Neural cell (in vitro differentiated cells): ENCODE measurements at regions not wholly inside any gene's neighbourhood (a gene's known extent, or its start where the extent isn't known, plus 50 kb on each side); places are given as distances from the start of the nearest gene placed in this dataset.

Experiments used
- H2AFZ ChIP-seq: fragments of 200-600, 300-800 bp; sonication (generic), shearing (Covaris generic); 2 replicates; pipeline ENCODE4 v1.6.0; 2014; ENCODE audit warnings: low read depth, mild to moderate bottlenecking, antibody characterized with exemption, low read length, moderate library complexity
- H3F3A ChIP-seq: fragments of 200-600 bp; shearing (Covaris generic); 2 replicates; pipeline ENCODE4 v1.6.1; 2016; ENCODE audit warnings: mild to moderate bottlenecking, moderate library complexity, mixed read lengths, antibody characterized with exemption, low read length; ENCODE audit not compliant: insufficient read depth, poor library complexity, severe bottlenecking
- H3K27ac ChIP-seq: fragments of 200-600, 300-800 bp; sonication (generic), shearing (Covaris generic); 2 replicates; pipeline ENCODE4 v1.5.1; 2014; ENCODE audit warnings: mild to moderate bottlenecking, low read length, moderate library complexity
- H3K27me3 ChIP-seq: fragments of 300-800, 200-600 bp; sonication (generic), shearing (Covaris generic); 2 replicates; pipeline ENCODE4 v1.6.0; 2014; ENCODE audit warnings: mild to moderate bottlenecking, low read depth, low read length, moderate library complexity; ENCODE audit not compliant: insufficient read depth
- H3K36me3 ChIP-seq: fragments of 300-800, 200-600 bp; sonication (generic), shearing (Covaris generic); 2 replicates; pipeline ENCODE4 v1.5.1; 2014; ENCODE audit warnings: mild to moderate bottlenecking, antibody characterized with exemption, low read length, moderate library complexity; ENCODE audit not compliant: insufficient read depth
- H3K4me2 ChIP-seq: fragments of 300-800, 200-600 bp; sonication (generic), shearing (Covaris generic); 2 replicates; pipeline ENCODE4 v1.6.0; 2014; ENCODE audit warnings: mild to moderate bottlenecking, low read length
- H3K4me3 ChIP-seq: fragments of 300-800, 200-600 bp; sonication (generic), shearing (Covaris generic); 2 replicates; pipeline ENCODE4 v1.5.1; 2014; ENCODE audit warnings: mild to moderate bottlenecking, low read length, moderate library complexity
- H3K79me2 ChIP-seq: fragments of 200-600 bp; shearing (Covaris generic); replicated peaks from 2 replicates; pipeline ENCODE4 v1.6.0; 2014; ENCODE audit warnings: mild to moderate bottlenecking, low read length, moderate library complexity; ENCODE audit not compliant: insufficient read depth
- H3K9ac ChIP-seq: fragments of 300-800, 200-600 bp; sonication (generic), shearing (Covaris generic); 2 replicates; pipeline ENCODE4 v1.6.1; 2016; ENCODE audit warnings: mild to moderate bottlenecking, low read length, mixed read lengths
- H3K9me2 ChIP-seq: fragments of 200-600 bp; shearing (Covaris generic); 2 replicates; pipeline ENCODE4 v1.6.1; 2016; ENCODE audit warnings: mild to moderate bottlenecking, low read length, mixed read lengths; ENCODE audit not compliant: insufficient read depth
- H3K9me3 ChIP-seq: fragments of 200-600, 300-800 bp; sonication (generic), shearing (Covaris generic); 2 replicates; pipeline ENCODE4 v1.6.1; 2016; ENCODE audit warnings: mild to moderate bottlenecking, mixed run types, low read length, moderate library complexity, mixed read lengths
- H4K20me1 ChIP-seq: fragments of 200-600 bp; shearing (Covaris generic); 2 replicates; pipeline ENCODE4 v1.6.1; 2016; ENCODE audit warnings: mild to moderate bottlenecking, mixed run types; ENCODE audit not compliant: insufficient read depth
- CTCF ChIP-seq: fragments of 450-650 bp; IDR thresholded peaks from 2 replicates; pipeline ENCODE4 v1.5.1; 2014; ENCODE audit warnings: antibody characterized with exemption, mild to moderate bottlenecking, moderate library complexity; ENCODE audit not compliant: poor library complexity, severe bottlenecking
- EP300 ChIP-seq: fragments of 450-650 bp; conservative IDR thresholded peaks from 2 replicates; pipeline ENCODE4 v1.6.1; 2014; ENCODE audit warnings: antibody characterized with exemption, mild to moderate bottlenecking, moderate library complexity; ENCODE audit not compliant: poor library complexity, severe bottlenecking
- EZH2 ChIP-seq: fragments of 200-600, 300-800 bp; shearing (Covaris generic), sonication (generic); IDR thresholded peaks from 2 replicates; pipeline ENCODE4 v1.6.1; 2014; ENCODE audit warnings: antibody characterized with exemption, low read length, borderline replicate concordance, mild to moderate bottlenecking; ENCODE audit not compliant: insufficient read depth, poor library complexity, severe bottlenecking
- MXI1 ChIP-seq: fragments of 450-650 bp; conservative IDR thresholded peaks from 2 replicates; pipeline ENCODE4 v1.6.1; 2014; ENCODE audit warnings: antibody characterized with exemption, mild to moderate bottlenecking; ENCODE audit not compliant: poor library complexity, severe bottlenecking
- POLR2AphosphoS5 ChIP-seq: IDR thresholded peaks from 2 replicates; pipeline ENCODE4 v1.6.1; 2012
- RAD21 ChIP-seq: fragments of 450-650 bp; conservative IDR thresholded peaks from 2 replicates; pipeline ENCODE4 v1.6.1; 2014; ENCODE audit warnings: antibody characterized with exemption, mild to moderate bottlenecking, moderate library complexity
- REST ChIP-seq: IDR thresholded peaks from 2 replicates; pipeline ENCODE4 v1.6.1; 2012; ENCODE audit warnings: borderline replicate concordance
- SMC3 ChIP-seq: fragments of 450-650 bp; conservative IDR thresholded peaks from 2 replicates; pipeline ENCODE4 v1.6.1; 2014; ENCODE audit warnings: antibody characterized with exemption, mild to moderate bottlenecking, moderate library complexity; ENCODE audit not compliant: poor library complexity
- TAF1 ChIP-seq: IDR thresholded peaks from 2 replicates; pipeline ENCODE4 v1.6.1; 2012; ENCODE audit warnings: low read depth

DNA sequence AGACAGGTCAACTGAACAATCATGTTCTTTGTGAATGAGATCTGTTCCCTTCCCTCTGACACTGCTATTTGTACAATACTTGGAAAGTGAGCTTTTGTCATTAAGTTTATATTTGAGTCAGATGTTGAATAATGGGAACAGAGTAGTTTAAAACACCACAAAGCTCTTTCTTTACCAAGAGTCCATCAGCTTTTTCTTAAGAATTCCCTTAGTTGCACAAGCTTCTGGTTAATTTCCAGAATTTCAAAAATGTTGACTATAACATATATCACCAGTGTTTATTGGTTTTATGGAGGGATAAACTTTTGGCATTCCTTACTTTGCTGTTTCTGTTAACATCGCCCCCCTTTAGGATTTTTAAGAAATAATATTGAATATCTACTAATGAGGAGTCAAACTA is 403.7 kb downstream of the CCDC85A start:
- Histone ChIP-seq H2AFZ (no peak overlapping the region), H4K20me1 (no peaks in the 10 kb centered on the region), H3K27me3 (no peaks in the 10 kb centered on the region), H3F3A (no peaks in the 10 kb centered on the region), H3K9ac (no peak overlapping the region), H3K79me2 (no peaks in the 10 kb centered on the region), H3K4me3 (no peak overlapping the region), H3K4me2 (no peak overlapping the region), H3K27ac (no peak overlapping the region), H3K9me2 (no peaks in the 10 kb centered on the region), H3K36me3 (no peaks in the 10 kb centered on the region), H3K9me3 (no peaks in the 10 kb centered on the region)
- no peak for TF ChIP-seq EP300
- TF ChIP-seq TAF1, result no peak
- TF ChIP-seq MXI1, result no peak
- TF ChIP-seq RAD21, result no peak
- TF ChIP-seq REST, result no peak
- TF ChIP-seq POLR2AphosphoS5, result no peak
- TF ChIP-seq SMC3, result no peak
- no peak for TF ChIP-seq EZH2
- no peak for TF ChIP-seq CTCF

GRCh38 chr2:56589194-56589593 is 405.4 kb downstream of the CCDC85A start:
- Histone ChIP-seq H3K27me3 (no peaks in the 10 kb centered on the region), H3K79me2 (no peaks in the 10 kb centered on the region), H2AFZ (no peak overlapping the region), H3K9me2 (no peaks in the 10 kb centered on the region), H3K4me2 (no peak overlapping the region), H3K36me3 (no peaks in the 10 kb centered on the region), H4K20me1 (no peaks in the 10 kb centered on the region), H3K27ac (no peak overlapping the region), H3F3A (no peaks in the 10 kb centered on the region), H3K9me3 (no peaks in the 10 kb centered on the region), H3K4me3 (no peak overlapping the region), H3K9ac (no peak overlapping the region)
- TF ChIP-seq MXI1 (no peak), SMC3 (no peak), RAD21 (no peak), EP300 (no peak), POLR2AphosphoS5 (no peak)

- H2AFZ ChIP-seq, result no peak overlapping the region
- no peaks in the 10 kb centered on the region for H3F3A ChIP-seq
- H4K20me1 ChIP-seq, result no peaks in the 10 kb centered on the region
- H3K9me3 ChIP-seq, result no peaks in the 10 kb centered on the region
- H3K4me3 ChIP-seq, result no peak overlapping the region
- H3K9me2 ChIP-seq, result no peaks in the 10 kb centered on the region
- H3K36me3 ChIP-seq, result no peaks in the 10 kb centered on the region
- no peaks in the 10 kb centered on the region for H3K79me2 ChIP-seq
- no peaks in the 10 kb centered on the region for H3K27me3 ChIP-seq
- H3K27ac ChIP-seq, result no peak overlapping the region
- H3K4me2 ChIP-seq, result no peak overlapping the region
- no peak for TF ChIP-seq RAD21
- no peak for TF ChIP-seq SMC3
- TF ChIP-seq EP300, result no peak
- TF ChIP-seq MXI1, result no peak
- TF ChIP-seq POLR2AphosphoS5, result no peak
- TF ChIP-seq EZH2, result no peak
- TF ChIP-seq TAF1, result no peak
- no peak for TF ChIP-seq CTCF
- TF ChIP-seq REST, result no peak
- no peak overlapping the region for H3K9ac ChIP-seq
Measured at GRCh38 chr2:56589835-56590234, 406.0 kb downstream of the CCDC85A start.
